Suprapubic skin (tissue), 4 donors: ENCODE measurements at regions not wholly inside any gene's neighbourhood (a gene's known extent, or its start where the extent isn't known, plus 50 kb on each side); places are given as distances from the start of the nearest gene placed in this dataset.

Source experiments
- DNase-seq, 2 donors: peaks; one replicate each; pipeline ENCODE4 v3.0.0-alpha.2; 2019; ENCODE audit warnings: low spot score in 2 of 2
- H3K27ac ChIP-seq: fragments of 200-600 bp; sonication (generic); one replicate; pipeline ENCODE4 v1.5.1; 2019
- H3K27me3 ChIP-seq: fragments of 200-600 bp; sonication (generic); one replicate; pipeline ENCODE4 v1.5.1; 2019
- H3K36me3 ChIP-seq: fragments of 200-600 bp; sonication (generic); one replicate; pipeline ENCODE4 v1.5.1; 2019
- H3K4me1 ChIP-seq: fragments of 200-600 bp; sonication (generic); one replicate; pipeline ENCODE4 v1.5.1; 2019
- H3K4me3 ChIP-seq: fragments of 200-600 bp; sonication (generic); one replicate; pipeline ENCODE4 v1.5.1; 2019; ENCODE audit warnings: mild to moderate bottlenecking
- H3K9me3 ChIP-seq: fragments of 200-600 bp; sonication (generic); one replicate; pipeline ENCODE4 v1.5.1; 2019
- EP300 ChIP-seq: sonication (generic); formaldehyde crosslinking; IDR thresholded peaks from one replicate; pipeline ENCODE4 v1.6.1; 2017; ENCODE audit warnings: antibody characterized with exemption
- POLR2A ChIP-seq, 2 donors: fragments of 450-650 bp; IDR thresholded peaks; one replicate each; pipeline ENCODE4 v1.6.1; 2017; ENCODE audit warnings: antibody characterized with exemption in 2 of 2, mild to moderate bottlenecking in 2 of 2, moderate library complexity in 2 of 2
- POLR2AphosphoS5 ChIP-seq, 3 donors: sonication (generic); formaldehyde crosslinking; IDR thresholded peaks; one replicate each; pipeline ENCODE4 v1.6.1; 2017; ENCODE audit warnings: antibody characterized with exemption in 3 of 3
- WGBS: methylation state at CpG from one replicate; pipeline ENCODE4 v1.1.5; 2018; 5-methylcytosine and 5-hydroxymethylcytosine counted together
- TF ChIP-seq, protein P1 (sequence below), 2 donors: fragments of 200-600 bp in 1 of 2; fragments of 450-650 bp in 1 of 2; sonication (generic) in 1 of 2; IDR thresholded peaks; one replicate each; pipeline ENCODE4 v1.5.1; 2016 to 2019; ENCODE audit warnings: antibody characterized with exemption in 2 of 2, mild to moderate bottlenecking in 1 of 2, moderate library complexity in 1 of 2

DNA sequence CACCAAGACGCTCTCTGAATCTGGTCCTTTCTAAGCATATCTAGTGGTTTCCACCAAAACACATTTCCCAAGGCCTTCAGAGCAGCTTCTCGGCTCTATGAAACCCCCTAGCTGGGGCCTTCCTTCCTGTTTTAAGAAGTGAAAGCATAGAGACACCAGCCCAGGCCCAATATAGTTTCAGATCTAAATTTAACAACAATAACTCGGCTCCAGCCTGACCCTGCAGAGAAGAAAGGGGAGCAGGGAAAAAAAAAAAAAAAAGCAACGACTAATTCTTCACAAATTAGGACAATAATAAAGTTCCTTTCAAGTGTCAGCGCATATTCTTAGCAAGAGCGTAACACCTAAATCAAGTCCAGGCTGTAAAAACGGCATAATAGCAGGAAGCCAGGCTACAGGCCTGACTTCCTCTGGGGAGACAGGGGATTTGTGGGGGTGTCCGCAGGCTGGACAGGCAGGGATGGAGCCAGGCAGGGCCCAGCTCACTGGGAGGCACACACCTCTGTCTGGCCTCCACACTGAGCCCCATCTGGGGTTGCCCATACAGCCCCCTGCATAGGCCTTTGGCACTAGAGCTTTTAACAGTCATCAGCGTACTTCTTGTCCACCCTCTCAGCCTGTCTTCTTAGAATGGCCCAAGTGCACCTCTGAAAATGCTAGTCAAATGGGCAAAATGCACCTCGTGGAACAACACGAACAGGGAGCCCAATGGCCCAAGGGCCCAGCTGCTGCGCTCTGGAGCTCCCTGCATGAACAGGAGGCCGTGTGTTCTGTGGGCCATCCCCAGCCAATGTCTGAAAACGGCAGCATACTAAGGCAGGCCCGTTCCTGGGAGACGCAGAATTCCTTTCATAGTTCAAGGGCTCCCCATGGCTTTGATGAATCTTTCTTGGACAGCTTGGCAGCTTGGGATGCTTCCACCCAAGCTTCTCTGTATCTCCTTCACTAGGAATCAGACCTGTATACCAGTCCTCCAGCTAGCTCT lies 772.9 kb downstream of the MED13L start:
- H3K4me1 ChIP-seq, result no peaks in the 10 kb centered on the region
- H3K36me3 ChIP-seq, result no peaks in the 10 kb centered on the region
- no peaks in the 10 kb centered on the region for H3K27me3 ChIP-seq
- DNase-seq, result no peak
- no peak overlapping the region for H3K4me3 ChIP-seq
- WGBS, result 61% methylated on average over 10 of the region's 16 CpGs
- H3K9me3 ChIP-seq, result no peaks in the 10 kb centered on the region
- no peak overlapping the region for H3K27ac ChIP-seq
- TF ChIP-seq POLR2A (IDR thresholded peaks at IDR 0.05) (no peak), EP300 (no peak)

DNA sequence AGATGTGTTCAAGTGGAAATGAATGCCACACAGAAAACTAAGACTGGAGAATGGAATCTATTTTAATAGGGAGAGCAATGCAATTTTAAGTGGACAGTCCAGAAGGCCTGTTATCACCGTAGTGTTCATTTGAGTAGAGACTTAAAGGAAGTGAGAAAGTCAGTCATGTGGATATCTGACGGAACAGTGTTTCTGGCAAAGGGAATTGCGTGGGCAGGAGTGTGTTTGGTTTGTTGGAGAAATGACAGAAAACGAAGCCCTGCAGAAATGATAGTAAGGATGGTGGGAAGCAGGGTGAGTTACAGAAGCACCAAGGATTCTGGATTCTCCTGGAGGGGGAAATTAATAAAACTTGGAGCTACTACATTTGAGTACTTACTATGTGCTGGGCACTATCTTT lies 776.6 kb downstream of the MED13L start:
- no peak for DNase-seq
- no peaks in the 10 kb centered on the region for H3K27me3 ChIP-seq
- TF ChIP-seq POLR2A (IDR thresholded peaks at IDR 0.05) (no peak), POLR2AphosphoS5 (IDR thresholded peaks at IDR 0.05) (no peak), EP300 (no peak)
- TF ChIP-seq, protein P1, sequence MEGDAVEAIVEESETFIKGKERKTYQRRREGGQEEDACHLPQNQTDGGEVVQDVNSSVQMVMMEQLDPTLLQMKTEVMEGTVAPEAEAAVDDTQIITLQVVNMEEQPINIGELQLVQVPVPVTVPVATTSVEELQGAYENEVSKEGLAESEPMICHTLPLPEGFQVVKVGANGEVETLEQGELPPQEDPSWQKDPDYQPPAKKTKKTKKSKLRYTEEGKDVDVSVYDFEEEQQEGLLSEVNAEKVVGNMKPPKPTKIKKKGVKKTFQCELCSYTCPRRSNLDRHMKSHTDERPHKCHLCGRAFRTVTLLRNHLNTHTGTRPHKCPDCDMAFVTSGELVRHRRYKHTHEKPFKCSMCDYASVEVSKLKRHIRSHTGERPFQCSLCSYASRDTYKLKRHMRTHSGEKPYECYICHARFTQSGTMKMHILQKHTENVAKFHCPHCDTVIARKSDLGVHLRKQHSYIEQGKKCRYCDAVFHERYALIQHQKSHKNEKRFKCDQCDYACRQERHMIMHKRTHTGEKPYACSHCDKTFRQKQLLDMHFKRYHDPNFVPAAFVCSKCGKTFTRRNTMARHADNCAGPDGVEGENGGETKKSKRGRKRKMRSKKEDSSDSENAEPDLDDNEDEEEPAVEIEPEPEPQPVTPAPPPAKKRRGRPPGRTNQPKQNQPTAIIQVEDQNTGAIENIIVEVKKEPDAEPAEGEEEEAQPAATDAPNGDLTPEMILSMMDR (IDR thresholded peaks at IDR 0.05), result no peak
- no peaks in the 10 kb centered on the region for H3K9me3 ChIP-seq
- no peak overlapping the region for H3K4me3 ChIP-seq
- no peak overlapping the region for H3K27ac ChIP-seq
- 72% methylated on average over 4 of the region's 4 CpGs for WGBS
- H3K36me3 ChIP-seq, result no peaks in the 10 kb centered on the region
- H3K4me1 ChIP-seq, result no peaks in the 10 kb centered on the region

DNA sequence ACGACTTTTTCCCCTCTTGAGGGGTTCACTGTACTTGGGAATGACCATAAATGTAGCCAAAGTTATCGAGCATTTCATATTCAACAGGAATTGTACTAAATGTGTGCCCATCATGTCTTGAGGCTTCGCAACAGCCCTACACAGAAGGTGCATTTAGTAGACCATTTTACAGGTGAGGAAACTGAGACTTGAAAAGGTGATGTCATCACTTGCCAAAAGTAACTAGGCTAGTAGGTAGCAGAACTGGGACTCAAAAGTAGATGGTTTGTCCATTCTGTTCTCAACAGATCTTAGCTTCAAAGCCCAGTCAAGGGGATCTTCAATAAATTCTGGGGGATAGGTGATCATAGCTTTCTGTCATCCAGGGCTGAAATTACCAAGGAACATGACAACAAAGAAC lies 782.2 kb downstream of the MED13L start:
- TF ChIP-seq EP300 (no peak), POLR2AphosphoS5 (IDR thresholded peaks at IDR 0.05) (no peak), POLR2A (IDR thresholded peaks at IDR 0.05) (no peak)
- TF ChIP-seq, protein P1 (IDR thresholded peaks at IDR 0.05), result no peak

DNA sequence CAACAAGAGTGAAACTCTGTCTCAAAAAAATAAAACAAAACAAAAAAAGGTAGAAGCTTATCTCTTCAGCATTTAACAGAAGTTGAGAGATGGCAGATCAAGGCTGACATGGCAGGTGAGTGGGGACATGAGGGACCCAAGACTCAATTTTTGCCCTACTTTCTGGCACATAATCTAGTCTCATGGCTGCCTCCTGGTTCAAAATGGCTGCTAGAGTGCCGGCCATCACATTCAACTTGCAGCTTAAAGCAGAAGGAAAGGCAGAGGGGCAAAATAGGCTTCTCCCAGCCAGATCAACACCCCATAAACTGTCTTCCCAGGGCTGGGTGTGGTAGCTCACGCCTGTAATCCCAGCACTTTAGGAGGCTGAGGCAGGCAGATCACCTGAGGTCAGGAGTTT lies 784.9 kb downstream of the MED13L start:
- TF ChIP-seq POLR2AphosphoS5 (IDR thresholded peaks at IDR 0.05) (no peak), EP300 (no peak), POLR2A (IDR thresholded peaks at IDR 0.05) (no peak)
- TF ChIP-seq, protein P1 (IDR thresholded peaks at IDR 0.05), result no peak
- Histone ChIP-seq H3K4me1 (no peaks in the 10 kb centered on the region), H3K27ac (no peak overlapping the region), H3K36me3 (no peaks in the 10 kb centered on the region), H3K9me3 (no peaks in the 10 kb centered on the region), H3K4me3 (no peak overlapping the region), H3K27me3 (no peaks in the 10 kb centered on the region)
- 92% methylated on average over 2 of the region's 2 CpGs for WGBS
- no peak for DNase-seq

More for the DNA sequence above, 782.2 kb downstream of the MED13L start:
- 92% methylated on average over 3 of the region's 3 CpGs for WGBS
- Histone ChIP-seq H3K27ac (no peak overlapping the region), H3K4me1 (no peaks in the 10 kb centered on the region), H3K9me3 (no peaks in the 10 kb centered on the region), H3K36me3 (no peaks in the 10 kb centered on the region), H3K27me3 (no peaks in the 10 kb centered on the region), H3K4me3 (no peak overlapping the region)
- DNase-seq, result no peak

DNA sequence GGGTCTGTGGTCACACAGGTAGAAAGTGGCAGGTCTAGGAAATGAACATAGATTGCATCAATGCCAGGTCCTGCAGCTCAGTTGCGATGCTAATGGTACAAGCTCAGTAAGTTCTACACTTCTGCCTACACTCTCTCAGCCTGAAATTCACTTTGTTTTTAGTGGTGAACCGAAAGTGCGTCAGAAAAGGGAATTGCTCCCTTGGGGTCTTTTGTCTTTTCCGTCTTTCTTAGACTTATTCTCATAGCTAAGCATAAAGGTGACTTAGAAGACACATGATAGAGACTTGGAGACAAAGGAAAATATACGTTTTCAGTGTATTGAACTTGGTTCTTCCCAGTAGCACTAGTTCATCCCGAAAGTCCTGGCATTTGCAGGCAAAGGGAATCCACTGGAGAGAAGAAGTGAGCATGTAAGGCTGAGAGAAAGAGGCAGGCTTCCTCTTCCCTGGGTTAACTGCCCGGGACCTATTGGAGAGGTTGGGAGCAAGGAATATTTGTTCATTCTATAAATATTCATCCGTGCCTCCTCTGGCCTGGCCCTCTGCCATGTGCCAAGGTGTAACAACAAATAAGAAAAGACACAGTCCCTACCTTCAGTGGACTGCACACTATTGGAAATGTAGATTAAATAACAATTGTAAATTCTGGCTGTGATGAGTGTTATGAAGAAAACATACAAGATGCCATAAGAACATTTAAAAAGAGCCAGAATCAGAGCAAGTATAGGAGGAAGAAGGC lies 785.8 kb downstream of the MED13L start:
- Histone ChIP-seq H3K36me3 (no peaks in the 10 kb centered on the region), H3K4me3 (no peak overlapping the region), H3K27ac (no peak overlapping the region), H3K9me3 (no peaks in the 10 kb centered on the region), H3K27me3 (no peaks in the 10 kb centered on the region), H3K4me1 (no peaks in the 10 kb centered on the region)
- TF ChIP-seq, protein P1 (IDR thresholded peaks at IDR 0.05), result no peak
- no peak for TF ChIP-seq EP300
- TF ChIP-seq POLR2AphosphoS5 (IDR thresholded peaks at IDR 0.05), result no peak
- no peak for TF ChIP-seq POLR2A (IDR thresholded peaks at IDR 0.05)
- no peak for DNase-seq
- WGBS, result 74% methylated on average over 8 of the region's 8 CpGs
